WERI-Rb-1 (cell line): ENCODE measurements at regions not wholly inside any gene's neighbourhood (a gene's known extent, or its start where the extent isn't known, plus 50 kb on each side); places are given as distances from the start of the nearest gene placed in this dataset.

Source experiments
- DNase-seq: peaks from one replicate; pipeline ENCODE4 v3.0.0-alpha.2; 2020
- H3K27ac ChIP-seq: fragments of 250-450 bp; sonication (Bioruptor Pico); 2 replicates; pipeline ENCODE4 v1.5.1; 2020; ENCODE audit warnings: mild to moderate bottlenecking, moderate library complexity
- H3K27me3 ChIP-seq: fragments of 250-450 bp; sonication (Bioruptor Pico); 2 replicates; pipeline ENCODE4 v1.5.1; 2021; ENCODE audit warnings: mild to moderate bottlenecking, low read depth, moderate library complexity; ENCODE audit not compliant: insufficient read depth, severe bottlenecking
- H3K36me3 ChIP-seq: fragments of 250-450 bp; sonication (Bioruptor Pico); 2 replicates; pipeline ENCODE4 v1.5.1; 2020; ENCODE audit warnings: mild to moderate bottlenecking, moderate library complexity
- H3K4me3 ChIP-seq: 2 replicates; pipeline ENCODE4 v1.5.1; 2011; ENCODE audit warnings: low read depth, mild to moderate bottlenecking, control low read depth, low read length
- H3K9me3 ChIP-seq: fragments of 250-450 bp; sonication (Bioruptor Pico); 2 replicates; pipeline ENCODE4 v1.5.1; 2021; ENCODE audit warnings: mild to moderate bottlenecking, moderate library complexity; ENCODE audit not compliant: severe bottlenecking
- TF ChIP-seq, protein P1 (sequence below): IDR thresholded peaks from 2 replicates; pipeline ENCODE4 v1.5.1; 2011; ENCODE audit warnings: low read depth, mild to moderate bottlenecking, control low read depth, inconsistent platforms, low read length

DNA sequence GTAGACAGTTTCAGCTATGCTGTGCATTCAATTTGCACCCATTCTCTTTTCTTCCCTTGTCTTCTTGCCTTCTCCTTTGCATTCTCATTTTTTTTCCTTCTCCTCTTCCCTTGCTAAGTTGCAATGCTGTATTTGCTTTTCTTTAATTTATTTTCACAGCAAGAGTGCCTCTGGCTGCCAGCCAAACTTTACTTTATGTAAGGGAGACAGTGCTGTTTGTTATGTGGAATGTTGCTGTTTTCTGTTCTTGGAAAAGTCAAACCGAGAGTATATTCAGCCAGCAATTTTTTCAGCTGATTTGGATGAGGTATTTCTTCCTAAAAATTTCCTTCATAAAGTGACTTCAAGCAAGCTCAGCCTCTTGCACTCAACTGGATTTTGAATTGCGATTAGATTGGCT, 1293.4 kb downstream of the ARAP2 start:
- Histone ChIP-seq H3K27ac (no peak overlapping the region), H3K4me3 (no peak overlapping the region), H3K36me3 (no peaks in the 10 kb centered on the region), H3K9me3 (no peaks in the 10 kb centered on the region), H3K27me3 (no peaks in the 10 kb centered on the region)
- no peak for DNase-seq
- TF ChIP-seq, protein P1, sequence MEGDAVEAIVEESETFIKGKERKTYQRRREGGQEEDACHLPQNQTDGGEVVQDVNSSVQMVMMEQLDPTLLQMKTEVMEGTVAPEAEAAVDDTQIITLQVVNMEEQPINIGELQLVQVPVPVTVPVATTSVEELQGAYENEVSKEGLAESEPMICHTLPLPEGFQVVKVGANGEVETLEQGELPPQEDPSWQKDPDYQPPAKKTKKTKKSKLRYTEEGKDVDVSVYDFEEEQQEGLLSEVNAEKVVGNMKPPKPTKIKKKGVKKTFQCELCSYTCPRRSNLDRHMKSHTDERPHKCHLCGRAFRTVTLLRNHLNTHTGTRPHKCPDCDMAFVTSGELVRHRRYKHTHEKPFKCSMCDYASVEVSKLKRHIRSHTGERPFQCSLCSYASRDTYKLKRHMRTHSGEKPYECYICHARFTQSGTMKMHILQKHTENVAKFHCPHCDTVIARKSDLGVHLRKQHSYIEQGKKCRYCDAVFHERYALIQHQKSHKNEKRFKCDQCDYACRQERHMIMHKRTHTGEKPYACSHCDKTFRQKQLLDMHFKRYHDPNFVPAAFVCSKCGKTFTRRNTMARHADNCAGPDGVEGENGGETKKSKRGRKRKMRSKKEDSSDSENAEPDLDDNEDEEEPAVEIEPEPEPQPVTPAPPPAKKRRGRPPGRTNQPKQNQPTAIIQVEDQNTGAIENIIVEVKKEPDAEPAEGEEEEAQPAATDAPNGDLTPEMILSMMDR, result no peak

DNA sequence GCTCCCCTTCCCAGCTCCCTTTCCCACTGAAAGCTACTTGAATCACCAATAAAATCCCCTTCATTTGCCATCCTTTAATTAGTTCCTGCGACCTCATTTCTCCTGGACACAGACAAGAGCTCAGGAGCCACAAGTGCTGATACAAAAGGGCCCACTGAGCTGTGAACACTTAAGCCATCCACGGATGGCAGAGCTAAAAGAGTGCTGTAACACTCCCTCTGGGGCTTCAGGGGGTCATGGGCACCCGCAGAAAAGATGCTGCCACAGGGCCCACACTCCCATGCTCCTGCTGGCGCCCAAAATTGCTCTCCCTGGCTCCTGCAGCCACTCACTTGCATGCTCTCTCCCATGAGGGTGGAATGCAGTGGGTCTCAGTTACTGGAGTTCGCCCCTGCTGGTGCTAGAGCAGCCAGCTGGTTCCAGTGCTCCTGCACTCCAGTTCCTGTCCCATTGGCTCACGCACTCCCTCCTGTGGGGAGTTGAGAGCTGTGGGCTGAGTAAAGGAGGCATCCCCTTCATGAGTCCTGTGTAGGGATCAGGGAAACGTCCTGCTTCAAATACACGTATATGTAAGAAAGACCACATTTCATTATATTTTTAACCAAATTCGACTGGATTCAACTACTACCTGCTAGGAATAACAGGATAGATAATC, 1291.0 kb downstream of the ARAP2 start:
- peak; percentile 19 for DNase-seq
- H3K27ac ChIP-seq, result no peak overlapping the region

DNA sequence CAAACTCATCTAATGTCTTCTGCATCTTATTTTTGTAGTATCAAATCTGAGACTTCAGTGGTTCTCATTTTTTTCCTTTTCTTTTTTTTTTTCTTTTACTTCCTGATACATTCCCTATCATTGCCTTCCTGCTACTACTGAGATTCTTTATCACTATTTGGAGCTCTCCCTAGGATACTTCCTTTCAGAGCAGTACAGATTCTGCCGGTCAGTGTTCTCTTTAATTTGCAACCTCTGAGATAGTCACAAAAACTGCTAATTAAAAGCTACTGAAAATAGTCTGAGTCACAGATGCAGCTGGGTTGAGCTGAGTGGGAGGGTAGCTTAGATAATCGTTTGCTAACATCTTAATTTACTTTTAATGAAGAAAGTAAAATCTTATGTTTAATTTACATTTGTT, 1279.7 kb downstream of the ARAP2 start:
- H3K36me3 ChIP-seq, result no peaks in the 10 kb centered on the region
- no peak overlapping the region for H3K27ac ChIP-seq
- no peaks in the 10 kb centered on the region for H3K27me3 ChIP-seq
- no peak for DNase-seq
- no peaks in the 10 kb centered on the region for H3K9me3 ChIP-seq
- H3K4me3 ChIP-seq, result no peak overlapping the region
- TF ChIP-seq, protein P1, result no peak

More for the DNA sequence above, 1291.0 kb downstream of the ARAP2 start:
- TF ChIP-seq, protein P1, result peak; percentile 13; the same call in 1 of the 2 replicates
- Histone ChIP-seq H3K4me3 (no peak overlapping the region), H3K9me3 (no peaks in the 10 kb centered on the region), H3K36me3 (no peaks in the 10 kb centered on the region), H3K27me3 (no peaks in the 10 kb centered on the region)

DNA sequence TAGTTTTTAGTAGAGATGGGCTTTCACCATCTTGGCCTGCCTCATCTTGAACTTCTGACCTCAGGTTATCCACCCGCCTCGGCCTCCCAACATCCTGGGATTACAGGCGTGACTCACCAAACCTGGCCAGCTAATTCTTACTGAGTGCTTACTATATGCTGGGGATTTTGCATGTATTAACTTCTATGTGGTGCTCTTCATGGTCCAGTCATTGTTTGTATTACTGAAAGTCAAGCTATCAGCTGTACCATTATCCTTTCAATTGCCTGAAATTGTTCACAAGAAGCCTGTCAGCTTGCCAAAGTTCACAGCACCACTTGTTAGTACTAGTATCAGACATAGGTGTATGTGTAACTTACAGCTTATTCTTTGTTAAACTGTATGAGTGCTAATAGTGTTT, 1272.1 kb downstream of the ARAP2 start:
- Histone ChIP-seq H3K4me3 (no peak overlapping the region), H3K36me3 (no peaks in the 10 kb centered on the region), H3K9me3 (no peaks in the 10 kb centered on the region), H3K27me3 (no peaks in the 10 kb centered on the region), H3K27ac (no peak overlapping the region)
- TF ChIP-seq, protein P1, result no peak
- no peak for DNase-seq

DNA sequence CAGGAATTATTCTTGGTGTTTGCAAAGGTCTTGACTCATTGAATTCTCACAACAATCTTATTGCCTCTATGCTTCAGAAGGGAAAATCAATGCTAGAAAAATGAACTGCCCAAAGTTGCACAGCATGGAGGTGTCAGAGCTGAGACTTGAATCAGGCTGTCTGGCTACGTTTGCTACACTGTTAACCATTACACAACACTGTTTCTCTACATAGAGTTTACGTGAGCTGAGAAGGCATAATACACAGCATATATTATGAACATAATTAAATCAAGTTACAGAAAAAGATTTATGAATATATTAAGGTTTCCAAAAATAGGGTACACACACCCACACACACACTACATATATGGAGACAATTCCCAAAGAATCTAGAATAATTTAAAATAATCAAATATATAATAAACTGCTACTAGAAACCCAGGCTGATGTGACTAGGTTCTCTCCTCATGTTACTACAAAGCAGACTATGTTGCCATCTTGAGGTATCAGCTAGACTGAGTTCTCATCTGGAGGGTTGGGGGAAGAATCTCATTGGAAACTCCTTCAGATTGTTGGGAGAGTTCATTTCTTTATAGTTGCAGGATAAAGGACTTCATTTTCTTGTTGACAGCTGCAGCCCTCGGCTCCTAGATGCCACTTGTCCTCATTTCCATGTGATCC, 1270.5 kb downstream of the ARAP2 start:
- Histone ChIP-seq H3K9me3 (no peaks in the 10 kb centered on the region), H3K27me3 (no peaks in the 10 kb centered on the region), H3K36me3 (no peaks in the 10 kb centered on the region), H3K27ac (no peak overlapping the region), H3K4me3 (no peak overlapping the region)
- no peak for DNase-seq
- TF ChIP-seq, protein P1, result no peak
